B cell (primary cell): ENCODE measurements at regions not wholly inside any gene's neighbourhood (a gene's known extent, or its start where the extent isn't known, plus 50 kb on each side); places are given as distances from the start of the nearest gene placed in this dataset.

ENCODE experiments used
- ATAC-seq: fragments of 200-7000 bp; cut with Tn5 transposase; one replicate; pipeline ENCODE4 v1.10.0; 2021; ENCODE audit warnings: low read depth, mild to moderate bottlenecking, moderate number of reproducible peaks, moderate library complexity
- CTCF ChIA-PET: fragments of 350-600 bp; sonication (Branson Sonifier 250); formaldehyde crosslinking; loops from one replicate; lab custom pipeline; 2021; ENCODE audit warnings: antibody characterized with exemption, inconsistent platforms; lab: Charles Lee
- POLR2A ChIA-PET: fragments of 350-600 bp; sonication (Branson Sonifier 250); formaldehyde crosslinking; loops from one replicate; lab custom pipeline; 2021; ENCODE audit warnings: antibody characterized with exemption; lab: Charles Lee
- DNase-seq: peaks from one replicate; pipeline ENCODE4 v3.0.0; 2013
- H2AFZ ChIP-seq: 2 replicates; pipeline ENCODE4 v1.6.1; 2012; ENCODE audit warnings: mild to moderate bottlenecking, low read depth, low read length; ENCODE audit not compliant: insufficient read depth, poor library complexity, severe bottlenecking
- H3K27ac ChIP-seq, 2 donors: 1 replicate in 1 of 2; 2 replicates in 1 of 2; pipeline ENCODE4 v1.5.1; 2012 to 2013; ENCODE audit warnings: low read length in 2 of 2, mild to moderate bottlenecking in 2 of 2, moderate library complexity in 1 of 2
- H3K27me3 ChIP-seq, 4 experiments: fragments of 200-600 bp in 1 of 4; sonication (generic) in 1 of 4; replicated peaks in 1 of 4; 1 replicate in 2 of 4; 2 replicates in 2 of 4; pipeline versions ENCODE4 v1.6.1 to v1.7.0; 2013 to 2016; ENCODE audit warnings: low read length in 3 of 4, mild to moderate bottlenecking in 2 of 4, mixed read lengths in 1 of 4, moderate library complexity in 1 of 4; ENCODE audit not compliant: insufficient read depth in 4 of 4, control insufficient read depth in 3 of 4; ENCODE audit errors: control extremely low read depth in 1 of 4
- H3K36me3 ChIP-seq, 2 experiments: replicated peaks in 1 of 2; 1 replicate in 1 of 2; 2 replicates in 1 of 2; pipeline versions ENCODE4 v1.6.1 to v1.7.1; 2013; ENCODE audit warnings: low read length in 1 of 2; ENCODE audit not compliant: insufficient read depth in 2 of 2, control insufficient read depth in 1 of 2; ENCODE audit errors: control extremely low read depth in 1 of 2, extremely low read depth in 1 of 2
- H3K4me1 ChIP-seq, 2 donors: fragments of 200-600 bp in 1 of 2; sonication (generic) in 1 of 2; 1 replicate in 1 of 2; 2 replicates in 1 of 2; pipeline versions ENCODE4 v1.5.1 to v1.6.1; 2013 to 2017; ENCODE audit warnings: low read length in 2 of 2; ENCODE audit not compliant: control insufficient read depth in 2 of 2, insufficient read depth in 2 of 2
- H3K4me2 ChIP-seq: replicated peaks from 2 replicates; pipeline ENCODE3; 2012; ENCODE audit warnings: mild to moderate bottlenecking, low read depth, low read length; ENCODE audit not compliant: poor library complexity, severe bottlenecking
- H3K4me3 ChIP-seq, 5 experiments: fragments of 200-600 bp in 1 of 5; sonication (generic) in 1 of 5; 1 replicate in 3 of 5; 2 replicates in 2 of 5; pipeline versions ENCODE4 v1.5.1 to v1.7.0; 2011 to 2016; ENCODE audit warnings: low read length in 4 of 5, mild to moderate bottlenecking in 4 of 5, low read depth in 2 of 5, control low read depth in 1 of 5, moderate library complexity in 1 of 5; ENCODE audit not compliant: insufficient read depth in 1 of 5; ENCODE audit errors: control extremely low read depth in 1 of 5, extremely low read depth in 1 of 5
- H3K79me2 ChIP-seq: fragments of 200-600 bp; sonication (generic); one replicate; pipeline ENCODE4 v1.6.0; 2016; ENCODE audit warnings: low read length; ENCODE audit not compliant: control insufficient read depth, insufficient read depth
- H3K9ac ChIP-seq: fragments of 200-600 bp; sonication (generic); 2 replicates; pipeline ENCODE4 v1.6.1; 2017; ENCODE audit warnings: mild to moderate bottlenecking, low read length, moderate library complexity
- H3K9me3 ChIP-seq, 3 donors: one replicate each; pipeline versions ENCODE4 v1.6.1 to v1.7.1; 2013; ENCODE audit warnings: low read length in 2 of 3; ENCODE audit not compliant: control insufficient read depth in 2 of 3, insufficient read depth in 1 of 3; ENCODE audit errors: control extremely low read depth in 1 of 3
- H4K20me1 ChIP-seq: 2 replicates; pipeline ENCODE4 v1.6.0; 2012; ENCODE audit warnings: mild to moderate bottlenecking, low read length; ENCODE audit not compliant: insufficient read depth, control insufficient read depth, poor library complexity, severe bottlenecking
- H3K27ac Mint-ChIP-seq: one replicate; pipeline ENCODE4 v1.8.0; 2021; ENCODE audit warnings: mixed read lengths
- H3K27me3 Mint-ChIP-seq: one replicate; pipeline ENCODE4 v1.8.0; 2021; ENCODE audit warnings: mixed read lengths
- H3K4me1 Mint-ChIP-seq: one replicate; pipeline ENCODE4 v1.8.0; 2021; ENCODE audit warnings: mixed read lengths
- H3K4me3 Mint-ChIP-seq: one replicate; pipeline ENCODE4 v1.8.0; 2021; ENCODE audit warnings: mixed read lengths
- H3K9me3 Mint-ChIP-seq: one replicate; pipeline ENCODE4 v1.8.0; 2022; ENCODE audit warnings: mixed read lengths; ENCODE audit not compliant: insufficient read depth
- EZH2 ChIP-seq: IDR thresholded peaks from 2 replicates; pipeline ENCODE4 v1.6.1; 2012; ENCODE audit warnings: borderline replicate concordance, low read depth, mild to moderate bottlenecking, moderate library complexity, low read length; ENCODE audit not compliant: insufficient read depth, poor library complexity, severe bottlenecking
- WGBS: methylation state at CpG from one replicate; pipeline ENCODE4 v1.1.5; 2013; ENCODE audit warnings: missing lambda C conversion rate; ENCODE audit not compliant: insufficient coverage; 5-methylcytosine and 5-hydroxymethylcytosine counted together
- intact Hi-C: fragments of 100-400 bp; cut with micrococcal nuclease; formaldehyde crosslinking; loops from one replicate; pipeline ENCODE4 v1.10.0; 2022
- TF ChIP-seq, protein P1 (sequence below): fragments of 200-600 bp; IDR thresholded peaks from one replicate; pipeline ENCODE4 v1.8.0; 2022; ENCODE audit warnings: antibody characterized with exemption, mild to moderate bottlenecking

- H3K9ac ChIP-seq, result no peak overlapping the region
- ChIA-PET CTCF (interaction anchor here (1.5 kb wide), 2 partner anchors 12 to 17 kb away, joined by 4 read pairs; no protein-coding TSS in a partner anchor), POLR2A (no interaction called here)
- TF ChIP-seq EZH2, result no peak
- TF ChIP-seq, protein P1, sequence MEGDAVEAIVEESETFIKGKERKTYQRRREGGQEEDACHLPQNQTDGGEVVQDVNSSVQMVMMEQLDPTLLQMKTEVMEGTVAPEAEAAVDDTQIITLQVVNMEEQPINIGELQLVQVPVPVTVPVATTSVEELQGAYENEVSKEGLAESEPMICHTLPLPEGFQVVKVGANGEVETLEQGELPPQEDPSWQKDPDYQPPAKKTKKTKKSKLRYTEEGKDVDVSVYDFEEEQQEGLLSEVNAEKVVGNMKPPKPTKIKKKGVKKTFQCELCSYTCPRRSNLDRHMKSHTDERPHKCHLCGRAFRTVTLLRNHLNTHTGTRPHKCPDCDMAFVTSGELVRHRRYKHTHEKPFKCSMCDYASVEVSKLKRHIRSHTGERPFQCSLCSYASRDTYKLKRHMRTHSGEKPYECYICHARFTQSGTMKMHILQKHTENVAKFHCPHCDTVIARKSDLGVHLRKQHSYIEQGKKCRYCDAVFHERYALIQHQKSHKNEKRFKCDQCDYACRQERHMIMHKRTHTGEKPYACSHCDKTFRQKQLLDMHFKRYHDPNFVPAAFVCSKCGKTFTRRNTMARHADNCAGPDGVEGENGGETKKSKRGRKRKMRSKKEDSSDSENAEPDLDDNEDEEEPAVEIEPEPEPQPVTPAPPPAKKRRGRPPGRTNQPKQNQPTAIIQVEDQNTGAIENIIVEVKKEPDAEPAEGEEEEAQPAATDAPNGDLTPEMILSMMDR, result no peak
- ATAC-seq, result no peak
- H2AFZ ChIP-seq, result no peak overlapping the region
- Mint-ChIP-seq H3K4me3 (no peak overlapping the region), H3K4me1 (no peaks in the 10 kb centered on the region), H3K27ac (no peak overlapping the region), H3K27me3 (peaks cover 6% of the 10 kb centered on the region), H3K9me3 (no peaks in the 10 kb centered on the region)
- H4K20me1 ChIP-seq, result no peaks in the 10 kb centered on the region
- H3K9me3 ChIP-seq, result no peaks in the 10 kb centered on the region
- WGBS, result 100% methylated on average over 4 of the region's 6 CpGs
- no peaks in the 10 kb centered on the region for H3K27me3 ChIP-seq
- no peaks in the 10 kb centered on the region for H3K36me3 ChIP-seq
- H3K4me3 ChIP-seq, result no peak overlapping the region
- no peak for DNase-seq
- intact Hi-C loops, result no loop called here
- H3K4me1 ChIP-seq, result no peaks in the 10 kb centered on the region
- H3K4me2 ChIP-seq, result no peak overlapping the region
- no peak overlapping the region for H3K27ac ChIP-seq
- no peaks in the 10 kb centered on the region for H3K79me2 ChIP-seq
Observed at GRCh38 chr20:39252035-39252434, 289.9 kb downstream of the DHX35 start.

DNA sequence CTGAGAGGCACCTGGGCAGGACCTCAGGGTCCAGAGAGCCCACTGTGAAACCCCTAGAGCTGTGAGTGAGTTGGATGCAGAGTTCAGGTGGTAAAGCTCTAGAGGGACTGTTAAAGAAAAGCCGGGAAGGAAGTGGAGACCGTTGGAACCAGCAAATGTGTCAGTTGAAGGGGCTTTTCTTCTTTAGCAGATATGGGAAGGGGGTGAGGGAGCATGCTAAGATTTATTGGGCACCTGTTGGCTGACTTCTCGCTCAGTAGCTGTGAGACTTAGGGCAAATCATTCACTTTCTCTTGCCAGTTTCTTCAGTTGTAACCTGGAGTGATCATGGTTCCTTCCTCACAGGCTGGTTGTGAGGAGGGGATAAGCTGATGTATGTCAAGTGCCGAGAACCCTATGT, 287.7 kb downstream of the DHX35 start:
- H3K9me3 Mint-ChIP-seq, result no peaks in the 10 kb centered on the region
- H3K4me3 Mint-ChIP-seq, result no peak overlapping the region
- Histone ChIP-seq H3K27me3 (no peaks in the 10 kb centered on the region), H4K20me1 (no peaks in the 10 kb centered on the region), H3K9me3 (no peaks in the 10 kb centered on the region), H3K27ac (no peak overlapping the region), H3K4me2 (no peak overlapping the region), H3K4me3 (no peak overlapping the region), H3K4me1 (no peaks in the 10 kb centered on the region), H3K9ac (no peak overlapping the region), H2AFZ (no peak overlapping the region), H3K36me3 (no peaks in the 10 kb centered on the region), H3K79me2 (no peaks in the 10 kb centered on the region)
- no peaks in the 10 kb centered on the region for H3K4me1 Mint-ChIP-seq
- POLR2A ChIA-PET, result no interaction called here
- intact Hi-C loops, result no loop called here
- DNase-seq (no peak), ATAC-seq (no peak)
- no peak overlapping the region for H3K27ac Mint-ChIP-seq
- WGBS, result 6% methylated on average over 3 of the region's 4 CpGs
- peaks cover 12% of the 10 kb centered on the region for H3K27me3 Mint-ChIP-seq
- CTCF ChIA-PET, result no interaction called here
- no peak for TF ChIP-seq EZH2
- TF ChIP-seq, protein P1, result no peak
